CD4-positive, alpha-beta T cell (primary cell): ENCODE measurements at regions not wholly inside any gene's neighbourhood (a gene's known extent, or its start where the extent isn't known, plus 50 kb on each side); places are given as distances from the start of the nearest gene placed in this dataset.

Experiments used
- ATAC-seq: fragments of 200-7000 bp; cut with Tn5 transposase; one replicate; pipeline ENCODE4 v1.10.0; 2022; ENCODE audit warnings: mild to moderate bottlenecking; ENCODE audit not compliant: poor library complexity
- CTCF ChIA-PET: fragments of 350-600 bp; sonication (Branson Sonifier 250); formaldehyde crosslinking; loops from one replicate; lab custom pipeline; 2021; ENCODE audit warnings: antibody characterized with exemption, inconsistent platforms; lab: Charles Lee
- POLR2A ChIA-PET: fragments of 350-600 bp; sonication (Branson Sonifier 250); formaldehyde crosslinking; loops from one replicate; lab custom pipeline; 2021; ENCODE audit warnings: antibody characterized with exemption, inconsistent platforms; lab: Charles Lee
- DNase-seq, 14 experiments: peaks; one replicate each; pipeline ENCODE4 v3.0.0-alpha.2; 2013 to 2020; ENCODE audit warnings: mixed read lengths in 2 of 14
- H3K27ac ChIP-seq, 2 donors: one replicate each; pipeline versions ENCODE4 v1.5.1 to v1.7.0; 2013; ENCODE audit warnings: low read length in 2 of 2, low read depth in 1 of 2, mild to moderate bottlenecking in 1 of 2
- H3K27me3 ChIP-seq, 2 experiments: 1 replicate in 1 of 2; 2 replicates in 1 of 2; pipeline versions ENCODE4 v1.6.1 to v1.7.0; 2013; ENCODE audit warnings: low read length in 2 of 2, control low read depth in 1 of 2, mild to moderate bottlenecking in 1 of 2, moderate library complexity in 1 of 2; ENCODE audit not compliant: insufficient read depth in 2 of 2, control insufficient read depth in 1 of 2
- H3K36me3 ChIP-seq: one replicate; pipeline ENCODE4 v1.6.1; 2013; ENCODE audit warnings: low read length, control low read depth; ENCODE audit not compliant: insufficient read depth
- H3K4me1 ChIP-seq: one replicate; pipeline ENCODE4 v1.6.1; 2013; ENCODE audit warnings: low read length, control low read depth; ENCODE audit not compliant: insufficient read depth
- H3K4me3 ChIP-seq: one replicate; pipeline ENCODE4 v1.5.1; 2013; ENCODE audit warnings: mild to moderate bottlenecking, low read length, moderate library complexity
- H3K9me3 ChIP-seq, 2 experiments: 1 replicate in 1 of 2; 2 replicates in 1 of 2; pipeline versions ENCODE4 v1.6.1 to v1.7.0; 2013; ENCODE audit warnings: low read length in 2 of 2, mild to moderate bottlenecking in 2 of 2, control low read depth in 1 of 2, moderate library complexity in 1 of 2; ENCODE audit not compliant: control insufficient read depth in 1 of 2, insufficient read depth in 1 of 2
- H3K27ac Mint-ChIP-seq: one replicate; pipeline ENCODE4 v1.8.0; 2020; ENCODE audit warnings: mixed read lengths
- H3K27me3 Mint-ChIP-seq: one replicate; pipeline ENCODE4 v1.8.0; 2021; ENCODE audit warnings: mixed read lengths
- H3K36me3 Mint-ChIP-seq: one replicate; pipeline ENCODE4 v1.8.0; 2021; ENCODE audit warnings: low read depth, mixed read lengths
- H3K4me1 Mint-ChIP-seq: one replicate; pipeline ENCODE4 v1.8.0; 2021; ENCODE audit warnings: low read depth, mixed read lengths
- H3K4me3 Mint-ChIP-seq: one replicate; pipeline ENCODE4 v1.8.0; 2020; ENCODE audit warnings: mild to moderate bottlenecking, mixed read lengths
- H3K9me3 Mint-ChIP-seq: one replicate; pipeline ENCODE4 v1.8.0; 2020; ENCODE audit warnings: mixed read lengths
- intact Hi-C, 2 experiments: fragments of 100-400 bp; cut with DNase I in 1 of 2; cut with micrococcal nuclease in 1 of 2; formaldehyde crosslinking; loops; one replicate each; pipeline versions ENCODE4 v1.15.1 to v1.9.0; 2023 to 2025; cut with DNase I, micrococcal nuclease
- TF ChIP-seq, protein P1 (sequence below): fragments of 200-600 bp; IDR thresholded peaks from one replicate; pipeline ENCODE4 v1.8.0; 2022; ENCODE audit warnings: antibody characterized with exemption, mild to moderate bottlenecking

DNA sequence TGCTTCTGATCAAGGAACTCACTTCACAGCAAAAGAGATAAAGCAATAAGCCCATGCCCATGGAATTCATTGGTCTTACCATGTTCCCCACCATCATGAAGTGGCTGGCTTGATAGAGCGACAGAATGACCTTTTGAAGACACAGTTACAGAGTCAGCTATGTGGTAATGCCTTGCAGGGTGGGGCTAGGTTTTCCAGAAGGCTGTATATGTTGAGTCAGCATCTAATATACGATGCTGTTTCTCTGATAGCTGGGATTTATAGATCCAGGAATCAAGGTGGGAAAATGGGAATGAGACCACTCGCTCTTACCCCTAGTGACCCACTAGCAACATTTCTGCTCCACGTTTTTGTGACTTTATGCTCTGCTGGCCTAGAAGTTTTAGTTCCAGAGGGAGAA is 220.7 kb upstream of the RSPO3 start:
- Histone ChIP-seq H3K27me3 (no peaks in the 10 kb centered on the region), H3K27ac (no peak overlapping the region)
- H3K27me3 Mint-ChIP-seq = no peaks in the 10 kb centered on the region

GRCh38 chr6:126904176-126904575 is 214.3 kb upstream of the RSPO3 start:
- Mint-ChIP-seq H3K36me3 (no peaks in the 10 kb centered on the region), H3K4me1 (no peaks in the 10 kb centered on the region), H3K27ac (no peak overlapping the region), H3K9me3 (no peaks in the 10 kb centered on the region), H3K4me3 (no peak overlapping the region), H3K27me3 (no peaks in the 10 kb centered on the region)
- Histone ChIP-seq H3K9me3 (no peaks in the 10 kb centered on the region), H3K4me1 (no peaks in the 10 kb centered on the region), H3K4me3 (no peak overlapping the region), H3K27me3 (no peaks in the 10 kb centered on the region), H3K36me3 (no peaks in the 10 kb centered on the region), H3K27ac (no peak overlapping the region)
- CTCF ChIA-PET = interaction anchor here (0.8 kb wide), 1 partner anchor 14 kb away, joined by 3 read pairs; no protein-coding TSS in a partner anchor
- POLR2A ChIA-PET = no interaction called here
- intact Hi-C loops = no loop called here
- TF ChIP-seq, protein P1, sequence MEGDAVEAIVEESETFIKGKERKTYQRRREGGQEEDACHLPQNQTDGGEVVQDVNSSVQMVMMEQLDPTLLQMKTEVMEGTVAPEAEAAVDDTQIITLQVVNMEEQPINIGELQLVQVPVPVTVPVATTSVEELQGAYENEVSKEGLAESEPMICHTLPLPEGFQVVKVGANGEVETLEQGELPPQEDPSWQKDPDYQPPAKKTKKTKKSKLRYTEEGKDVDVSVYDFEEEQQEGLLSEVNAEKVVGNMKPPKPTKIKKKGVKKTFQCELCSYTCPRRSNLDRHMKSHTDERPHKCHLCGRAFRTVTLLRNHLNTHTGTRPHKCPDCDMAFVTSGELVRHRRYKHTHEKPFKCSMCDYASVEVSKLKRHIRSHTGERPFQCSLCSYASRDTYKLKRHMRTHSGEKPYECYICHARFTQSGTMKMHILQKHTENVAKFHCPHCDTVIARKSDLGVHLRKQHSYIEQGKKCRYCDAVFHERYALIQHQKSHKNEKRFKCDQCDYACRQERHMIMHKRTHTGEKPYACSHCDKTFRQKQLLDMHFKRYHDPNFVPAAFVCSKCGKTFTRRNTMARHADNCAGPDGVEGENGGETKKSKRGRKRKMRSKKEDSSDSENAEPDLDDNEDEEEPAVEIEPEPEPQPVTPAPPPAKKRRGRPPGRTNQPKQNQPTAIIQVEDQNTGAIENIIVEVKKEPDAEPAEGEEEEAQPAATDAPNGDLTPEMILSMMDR = no peak
- DNase-seq (no peak), ATAC-seq (no peak)

More for the DNA sequence above, 220.7 kb upstream of the RSPO3 start:
- no peaks in the 10 kb centered on the region for H3K9me3 ChIP-seq
- H3K4me1 Mint-ChIP-seq = no peaks in the 10 kb centered on the region
- no peaks in the 10 kb centered on the region for H3K36me3 ChIP-seq
- no peak overlapping the region for H3K4me3 ChIP-seq
- ATAC-seq = no peak
- H3K9me3 Mint-ChIP-seq = no peaks in the 10 kb centered on the region
- H3K36me3 Mint-ChIP-seq = no peaks in the 10 kb centered on the region
- ChIA-PET CTCF (no interaction called here), POLR2A (no interaction called here)
- TF ChIP-seq, protein P1 = no peak
- intact Hi-C loops = no loop called here
- no peak overlapping the region for H3K27ac Mint-ChIP-seq
- no peaks in the 10 kb centered on the region for H3K4me1 ChIP-seq
- DNase-seq = no peak
- no peak overlapping the region for H3K4me3 Mint-ChIP-seq

DNA sequence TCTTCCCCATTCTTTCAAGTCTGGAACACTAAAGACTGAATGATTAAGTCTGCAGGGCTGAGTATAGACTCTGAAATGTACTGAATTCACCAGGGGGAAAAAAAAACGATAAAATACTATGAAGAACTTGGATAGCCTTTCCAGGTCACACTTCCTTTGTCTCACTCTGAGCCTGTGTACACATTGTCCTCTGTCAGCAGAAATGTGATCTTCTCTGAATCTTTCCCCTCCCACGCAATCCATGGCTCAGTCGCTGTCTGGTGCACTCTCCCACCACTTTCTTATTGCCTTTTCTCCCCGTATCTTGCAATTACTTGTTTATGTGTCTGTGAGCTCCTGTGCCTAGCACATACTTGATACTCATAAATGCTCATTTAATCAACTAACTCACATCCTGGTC is 212.6 kb upstream of the RSPO3 start:
- H3K9me3 ChIP-seq = no peaks in the 10 kb centered on the region
- H3K4me3 ChIP-seq = no peak overlapping the region
- no peaks in the 10 kb centered on the region for H3K4me1 ChIP-seq
- CTCF ChIA-PET = no interaction called here
- TF ChIP-seq, protein P1 = no peak
- Mint-ChIP-seq H3K4me3 (no peak overlapping the region), H3K27me3 (no peaks in the 10 kb centered on the region), H3K36me3 (no peaks in the 10 kb centered on the region), H3K4me1 (no peaks in the 10 kb centered on the region), H3K9me3 (no peaks in the 10 kb centered on the region), H3K27ac (no peak overlapping the region)
- ATAC-seq (no peak), DNase-seq (no peak)
- H3K36me3 ChIP-seq = no peaks in the 10 kb centered on the region
- H3K27ac ChIP-seq = no peak overlapping the region
- POLR2A ChIA-PET = no interaction called here
- intact Hi-C loops = no loop called here
- no peaks in the 10 kb centered on the region for H3K27me3 ChIP-seq
